AG09319 (cell line): ENCODE measurements at regions not wholly inside any gene's neighbourhood (a gene's known extent, or its start where the extent isn't known, plus 50 kb on each side); places are given as distances from the start of the nearest gene placed in this dataset.

Source experiments
- DNase-seq: peaks from one replicate; pipeline ENCODE4 v3.0.0-alpha.2; 2010; ENCODE audit warnings: low read depth; ENCODE audit errors: extremely low read depth
- CTCF ChIP-seq: IDR thresholded peaks from 2 replicates; pipeline ENCODE4 v1.5.1; 2011; ENCODE audit warnings: low read depth, mild to moderate bottlenecking, inconsistent platforms, low read length, moderate library complexity

- DNase-seq, result no peak
- no peak for TF ChIP-seq CTCF
These were observed 67.5 kb upstream of the NPY2R start for GRCh38 chr4:155140889-155141288.

GRCh38 chr4:155143512-155143911, 64.9 kb upstream of the NPY2R start:
- DNase-seq, result no peak
- TF ChIP-seq CTCF, result no peak
